Right lobe of liver (tissue), 6 donors: ENCODE measurements at regions not wholly inside any gene's neighbourhood (a gene's known extent, or its start where the extent isn't known, plus 50 kb on each side); places are given as distances from the start of the nearest gene placed in this dataset.
A peak's percentile ranks its signal among the peaks of the same experiment; 100 is the strongest.

ENCODE experiments used
- ATAC-seq, 4 donors: fragments of 200-7000 bp; cut with Tn5 transposase; one replicate each; pipeline ENCODE4 v1.9.1; 2020; ENCODE audit warnings: mild to moderate bottlenecking in 4 of 4, moderate library complexity in 4 of 4
- DNase-seq, 3 donors: peaks; one replicate each; pipeline ENCODE4 v3.0.0-alpha.2; 2020
- H3K27ac ChIP-seq, 3 donors: fragments of 200-600 bp; one replicate each; pipeline ENCODE4 v1.8.0; 2022
- H3K27me3 ChIP-seq, 2 donors: fragments of 200-600 bp; one replicate each; pipeline ENCODE4 v1.8.0; 2022
- H3K36me3 ChIP-seq, 4 donors: fragments of 200-600 bp; sonication (generic) in 1 of 4; one replicate each; pipeline versions ENCODE4 v1.5.1 to v1.8.0; 2017 to 2022; ENCODE audit warnings: control low read depth in 1 of 4
- H3K4me1 ChIP-seq, 4 donors: fragments of 200-600 bp; sonication (generic) in 1 of 4; one replicate each; pipeline versions ENCODE4 v1.5.1 to v1.8.0; 2017 to 2022; ENCODE audit warnings: control low read depth in 1 of 4
- H3K4me3 ChIP-seq, 3 donors: fragments of 200-600 bp; one replicate each; pipeline ENCODE4 v1.8.0; 2022
- H3K9me3 ChIP-seq, 4 donors: fragments of 200-600 bp; sonication (generic) in 1 of 4; one replicate each; pipeline versions ENCODE4 v1.5.1 to v1.8.0; 2017 to 2022; ENCODE audit warnings: control low read depth in 1 of 4
- POLR2A ChIP-seq: fragments of 450-650 bp; IDR thresholded peaks from one replicate; pipeline ENCODE4 v1.6.1; 2017; ENCODE audit warnings: antibody characterized with exemption, mild to moderate bottlenecking
- WGBS: methylation state at CpG from one replicate; pipeline ENCODE4 v1.1.6; 2018; ENCODE audit warnings: low coverage, low lambda C conversion rate; ENCODE audit not compliant: insufficient coverage; ENCODE audit errors: missing lambda C conversion rate; 5-methylcytosine and 5-hydroxymethylcytosine counted together
- intact Hi-C, 2 donors: fragments of 100-400 bp; cut with DNase I; formaldehyde crosslinking; loops; one replicate each; pipeline versions ENCODE4 v1.11.2 to v1.14.1; 2022
- TF ChIP-seq, protein P1 (sequence below), 4 donors: fragments of 200-600 bp in 3 of 4; fragments of 450-650 bp in 1 of 4; IDR thresholded peaks; one replicate each; pipeline versions ENCODE4 v1.5.1 to v1.8.0; 2016 to 2022; ENCODE audit warnings: antibody characterized with exemption in 4 of 4, mild to moderate bottlenecking in 2 of 4
- donor health status: DM: no; HTN: yes; CAD: no.
- donor health status: DM: no; HTN: no; CAD: no.
- donor health status: DM: no; HTN: no; CAD: no.
- donor health status: DM: no; HTN: yes; CAD: no.
- donor health status: DM: no; HTN: yes; CAD: no.

GRCh38 chr14:26719514-26719913, 121.7 kb upstream of the NOVA1 start:
- no peak overlapping the region for H3K4me3 ChIP-seq
- H3K9me3 ChIP-seq: no peaks in the 10 kb centered on the region
- no peaks in the 10 kb centered on the region for H3K27me3 ChIP-seq
- intact Hi-C loops: no loop called here
- no peaks in the 10 kb centered on the region for H3K4me1 ChIP-seq
- 81% methylated on average over 3 of the region's 3 CpGs for WGBS
- H3K36me3 ChIP-seq: no peaks in the 10 kb centered on the region
- ATAC-seq (peak in 1 of 4 donors; percentile 16), DNase-seq (no peak)
- TF ChIP-seq, protein P1, sequence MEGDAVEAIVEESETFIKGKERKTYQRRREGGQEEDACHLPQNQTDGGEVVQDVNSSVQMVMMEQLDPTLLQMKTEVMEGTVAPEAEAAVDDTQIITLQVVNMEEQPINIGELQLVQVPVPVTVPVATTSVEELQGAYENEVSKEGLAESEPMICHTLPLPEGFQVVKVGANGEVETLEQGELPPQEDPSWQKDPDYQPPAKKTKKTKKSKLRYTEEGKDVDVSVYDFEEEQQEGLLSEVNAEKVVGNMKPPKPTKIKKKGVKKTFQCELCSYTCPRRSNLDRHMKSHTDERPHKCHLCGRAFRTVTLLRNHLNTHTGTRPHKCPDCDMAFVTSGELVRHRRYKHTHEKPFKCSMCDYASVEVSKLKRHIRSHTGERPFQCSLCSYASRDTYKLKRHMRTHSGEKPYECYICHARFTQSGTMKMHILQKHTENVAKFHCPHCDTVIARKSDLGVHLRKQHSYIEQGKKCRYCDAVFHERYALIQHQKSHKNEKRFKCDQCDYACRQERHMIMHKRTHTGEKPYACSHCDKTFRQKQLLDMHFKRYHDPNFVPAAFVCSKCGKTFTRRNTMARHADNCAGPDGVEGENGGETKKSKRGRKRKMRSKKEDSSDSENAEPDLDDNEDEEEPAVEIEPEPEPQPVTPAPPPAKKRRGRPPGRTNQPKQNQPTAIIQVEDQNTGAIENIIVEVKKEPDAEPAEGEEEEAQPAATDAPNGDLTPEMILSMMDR (IDR thresholded peaks at IDR 0.05): no peak
- no peak for TF ChIP-seq POLR2A
- H3K27ac ChIP-seq: no peak overlapping the region

DNA sequence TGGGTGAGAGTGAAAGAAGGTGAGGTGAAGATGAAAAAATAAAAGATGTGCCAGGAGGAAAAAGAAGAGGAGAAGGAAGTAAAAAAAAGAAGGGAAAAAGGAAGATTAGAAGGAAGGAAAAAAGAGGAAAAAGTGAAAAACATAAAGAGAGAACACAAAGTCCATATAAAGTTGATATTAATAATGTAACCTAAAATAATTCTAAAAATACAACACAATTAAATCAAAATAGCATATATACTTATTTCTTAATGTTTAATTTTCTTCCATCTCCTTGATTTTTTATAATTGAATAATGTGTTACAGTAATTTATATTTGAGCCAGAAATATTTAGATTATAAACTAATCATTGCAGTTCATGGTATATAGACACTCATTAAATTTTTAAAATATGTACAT, 124.4 kb upstream of the NOVA1 start:
- Histone ChIP-seq H3K36me3 (no peaks in the 10 kb centered on the region), H3K4me1 (no peaks in the 10 kb centered on the region), H3K27ac (no peak overlapping the region), H3K27me3 (no peaks in the 10 kb centered on the region), H3K9me3 (no peaks in the 10 kb centered on the region), H3K4me3 (no peak overlapping the region)
- TF ChIP-seq, protein P1 (IDR thresholded peaks at IDR 0.05): no peak
- TF ChIP-seq POLR2A: no peak
- ATAC-seq (no peak), DNase-seq (no peak)
- intact Hi-C loops: no loop called here

- Histone ChIP-seq H3K9me3 (no peaks in the 10 kb centered on the region), H3K27ac (no peak overlapping the region), H3K27me3 (no peaks in the 10 kb centered on the region), H3K36me3 (no peaks in the 10 kb centered on the region), H3K4me1 (no peaks in the 10 kb centered on the region), H3K4me3 (no peak overlapping the region)
- no peak for ATAC-seq
- intact Hi-C loops: no loop called here
- WGBS: 64% methylated on average over 3 of the region's 3 CpGs
- no peak for DNase-seq
- TF ChIP-seq, protein P1 (IDR thresholded peaks at IDR 0.05): no peak
- no peak for TF ChIP-seq POLR2A
These were observed 132.0 kb upstream of the NOVA1 start for GRCh38 chr14:26729851-26730250.

DNA sequence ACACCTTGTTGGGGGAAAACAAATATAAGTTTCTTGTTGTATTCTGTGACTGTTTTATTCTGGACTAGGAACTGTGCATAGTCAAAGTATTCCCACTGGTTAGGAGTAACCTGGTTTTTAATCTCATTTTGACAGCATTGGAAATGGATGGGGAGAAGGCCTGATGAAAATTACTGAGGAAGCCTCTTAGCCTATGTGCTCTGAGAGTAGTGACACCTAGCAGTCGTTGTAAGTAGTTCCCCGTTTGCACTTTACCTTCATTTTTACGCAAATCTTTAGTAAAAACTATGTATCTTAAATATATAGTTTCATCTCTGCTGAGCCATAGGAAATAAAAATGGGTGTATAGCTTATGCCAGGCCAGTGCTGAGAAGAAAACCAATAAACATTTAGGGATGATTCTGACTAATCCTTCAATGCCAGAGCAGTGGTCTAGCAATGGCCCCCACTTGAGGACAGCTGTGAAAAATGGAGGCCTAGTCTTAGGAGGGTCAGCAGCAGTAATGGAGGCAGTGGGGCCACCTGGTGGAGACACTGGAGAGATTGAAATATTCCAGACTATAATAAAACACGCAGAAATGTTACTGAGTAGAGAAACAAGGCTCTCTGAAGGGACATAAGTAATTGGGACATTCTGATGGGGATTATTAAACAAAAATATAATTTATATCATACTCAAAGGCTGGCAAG, 133.2 kb upstream of the NOVA1 start:
- Histone ChIP-seq H3K36me3 (no peaks in the 10 kb centered on the region), H3K27me3 (no peaks in the 10 kb centered on the region), H3K27ac (no peak overlapping the region), H3K4me1 (no peaks in the 10 kb centered on the region), H3K9me3 (no peaks in the 10 kb centered on the region), H3K4me3 (no peak overlapping the region)
- WGBS: 61% methylated on average over 4 of the region's 4 CpGs
- TF ChIP-seq, protein P1 (IDR thresholded peaks at IDR 0.05): peak in 3 of 4 donors; percentile 22 to 36 (median 29)
- no peak for TF ChIP-seq POLR2A
- peak in 1 of 4 donors; percentile 47 for ATAC-seq
- intact Hi-C loops: no loop called here
- peak in 1 of 3 donors; percentile 22 for DNase-seq

- DNase-seq (no peak), ATAC-seq (no peak)
- 44% methylated on average over 2 of the region's 2 CpGs for WGBS
- H3K36me3 ChIP-seq: no peaks in the 10 kb centered on the region
- H3K4me3 ChIP-seq: no peak overlapping the region
- intact Hi-C loops: no loop called here
- no peaks in the 10 kb centered on the region for H3K27me3 ChIP-seq
- H3K4me1 ChIP-seq: no peaks in the 10 kb centered on the region
- H3K27ac ChIP-seq: no peak overlapping the region
- H3K9me3 ChIP-seq: no peaks in the 10 kb centered on the region
- no peak for TF ChIP-seq POLR2A
These were observed 138.0 kb upstream of the NOVA1 start for GRCh38 chr14:26735811-26736210.
